GM12878 (cell line): ENCODE measurements at regions not wholly inside any gene's neighbourhood (a gene's known extent, or its start where the extent isn't known, plus 50 kb on each side); places are given as distances from the start of the nearest gene placed in this dataset.

Experiments used
- CEBPB ChIP-seq, 2 experiments: fragments of 150-350 bp in 1 of 2; IDR thresholded peaks; 2 replicates each; pipeline ENCODE4 v1.6.1; 2012 to 2014; ENCODE audit warnings: low read depth in 2 of 2, low read length in 2 of 2, borderline replicate concordance in 1 of 2, inconsistent platforms in 1 of 2
- GABPA ChIP-seq: IDR thresholded peaks from 2 replicates; pipeline ENCODE4 v1.6.1; 2014; ENCODE audit warnings: antibody characterized with exemption, low read depth, mild to moderate bottlenecking, inconsistent platforms
- GATAD2B ChIP-seq: fragments of 450-650 bp; conservative IDR thresholded peaks from 2 replicates; pipeline ENCODE4 v1.6.1; 2017; ENCODE audit warnings: low read depth, mild to moderate bottlenecking, moderate library complexity
- HCFC1 ChIP-seq: fragments of 150-350 bp; IDR thresholded peaks from 2 replicates; pipeline ENCODE4 v1.6.1; 2014; ENCODE audit warnings: low read length
- POLR2A ChIP-seq: IDR thresholded peaks from 2 replicates; pipeline ENCODE4 v1.6.1; 2011; ENCODE audit warnings: low read depth, mild to moderate bottlenecking, low read length
- SMC3 ChIP-seq: IDR thresholded peaks from 2 replicates; pipeline ENCODE4 v1.6.1; 2011; ENCODE audit warnings: low read length, improper control_type of control experiment, borderline replicate concordance
- TF ChIP-seq, protein P1 (sequence below): fragments of 450-650 bp; formaldehyde crosslinking; IDR thresholded peaks from 2 replicates; pipeline ENCODE4 v1.4.0; 2022; ENCODE audit warnings: mild to moderate bottlenecking, moderate library complexity

DNA sequence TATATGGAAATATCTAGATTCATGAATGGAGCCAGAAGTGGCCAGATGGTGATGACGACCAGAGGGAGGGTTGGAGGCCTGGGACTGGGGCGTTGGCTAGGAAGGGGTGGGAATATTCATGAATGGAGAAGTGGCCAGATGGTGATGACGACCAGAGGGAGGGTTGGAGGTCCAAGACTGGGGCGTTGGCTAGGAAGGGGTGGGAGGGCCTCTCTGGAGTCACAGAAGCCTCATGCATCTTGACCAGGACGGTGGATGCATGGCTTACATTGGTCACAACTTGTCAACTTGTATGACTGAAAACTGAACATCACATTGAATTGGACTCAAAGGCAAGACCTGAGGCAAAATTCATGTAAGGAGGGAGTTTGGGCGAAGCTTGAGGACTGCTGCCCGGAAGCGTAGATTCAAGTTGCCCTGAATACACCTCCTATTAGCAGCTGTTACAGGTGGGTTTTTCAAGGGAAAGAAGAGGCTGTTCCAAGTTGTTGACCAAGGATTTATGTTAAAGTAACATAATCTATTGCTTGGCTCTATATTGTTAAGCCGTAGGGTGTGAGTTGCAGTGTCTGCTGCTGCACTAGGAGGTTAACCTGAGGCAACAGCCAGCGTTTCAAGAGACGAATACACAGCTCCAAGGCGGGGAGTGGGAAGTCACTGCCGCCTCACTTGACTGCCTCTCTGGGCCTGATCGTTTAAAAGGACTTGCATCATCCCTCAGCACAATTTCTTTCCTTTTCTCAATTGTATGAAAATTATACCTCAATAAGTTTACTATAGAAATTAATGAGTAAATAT is 55.1 kb upstream of the FAM20C start:
- TF ChIP-seq CEBPB (IDR thresholded peaks at IDR 0.05; ENCODE audit: borderline replicate concordance in 1 of 2, low read depth in 2 of 2, low read length in 2 of 2) (no peak), HCFC1 (no peak), GATAD2B (no peak), GABPA (no peak), POLR2A (no peak), SMC3 (no peak)
- TF ChIP-seq, protein P1, sequence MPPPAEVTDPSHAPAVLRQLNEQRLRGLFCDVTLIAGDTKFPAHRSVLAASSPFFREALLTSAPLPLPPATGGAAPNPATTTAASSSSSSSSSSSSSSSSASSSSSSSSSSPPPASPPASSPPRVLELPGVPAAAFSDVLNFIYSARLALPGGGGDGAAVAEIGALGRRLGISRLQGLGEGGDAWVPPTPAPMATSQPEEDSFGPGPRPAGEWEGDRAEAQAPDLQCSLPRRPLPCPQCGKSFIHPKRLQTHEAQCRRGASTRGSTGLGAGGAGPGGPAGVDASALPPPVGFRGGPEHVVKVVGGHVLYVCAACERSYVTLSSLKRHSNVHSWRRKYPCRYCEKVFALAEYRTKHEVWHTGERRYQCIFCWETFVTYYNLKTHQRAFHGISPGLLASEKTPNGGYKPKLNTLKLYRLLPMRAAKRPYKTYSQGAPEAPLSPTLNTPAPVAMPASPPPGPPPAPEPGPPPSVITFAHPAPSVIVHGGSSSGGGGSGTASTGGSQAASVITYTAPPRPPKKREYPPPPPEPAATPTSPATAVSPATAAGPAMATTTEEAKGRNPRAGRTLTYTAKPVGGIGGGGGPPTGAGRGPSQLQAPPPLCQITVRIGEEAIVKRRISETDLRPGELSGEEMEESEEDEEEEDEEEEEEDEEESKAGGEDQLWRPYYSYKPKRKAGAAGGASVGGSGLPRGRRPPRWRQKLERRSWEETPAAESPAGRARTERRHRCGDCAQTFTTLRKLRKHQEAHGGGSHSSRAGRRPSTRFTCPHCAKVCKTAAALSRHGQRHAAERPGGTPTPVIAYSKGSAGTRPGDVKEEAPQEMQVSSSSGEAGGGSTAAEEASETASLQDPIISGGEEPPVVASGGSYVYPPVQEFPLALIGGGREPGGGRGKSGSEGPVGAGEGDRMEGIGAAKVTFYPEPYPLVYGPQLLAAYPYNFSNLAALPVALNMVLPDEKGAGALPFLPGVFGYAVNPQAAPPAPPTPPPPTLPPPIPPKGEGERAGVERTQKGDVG (CRISPR knock-in tag) = no peak
